LNCAP (cell line): ENCODE measurements at regions not wholly inside any gene's neighbourhood (a gene's known extent, or its start where the extent isn't known, plus 50 kb on each side); places are given as distances from the start of the nearest gene placed in this dataset.

Experiments
- CTCF ChIP-seq: fragments of 450-650 bp; IDR thresholded peaks from 2 replicates; pipeline ENCODE4 v1.5.1; 2017; ENCODE audit warnings: mild to moderate bottlenecking

GRCh38 chr17:33889040-33889439 is 366.0 kb upstream of the CCL2 start:
- TF ChIP-seq CTCF = no peak

DNA sequence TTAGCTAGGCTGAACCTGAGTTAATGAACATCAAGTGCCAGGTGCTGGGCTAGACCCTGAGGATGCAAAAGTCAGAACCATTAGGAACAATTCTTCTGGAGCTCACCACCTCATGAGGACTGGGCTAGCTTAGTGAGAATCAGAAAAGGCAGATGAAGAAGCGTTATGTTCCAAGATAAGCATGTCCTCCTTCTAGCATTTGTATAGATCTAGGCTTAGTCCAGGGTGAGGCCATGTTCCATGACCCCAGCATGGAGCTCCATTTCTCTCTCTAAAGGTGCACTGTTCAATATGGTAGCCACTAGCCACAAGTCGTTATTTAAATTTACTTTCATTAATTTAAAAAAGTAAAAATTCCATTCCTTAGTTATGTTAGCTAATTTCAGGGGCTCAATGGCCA is 365.3 kb upstream of the CCL2 start:
- TF ChIP-seq CTCF = no peak

DNA sequence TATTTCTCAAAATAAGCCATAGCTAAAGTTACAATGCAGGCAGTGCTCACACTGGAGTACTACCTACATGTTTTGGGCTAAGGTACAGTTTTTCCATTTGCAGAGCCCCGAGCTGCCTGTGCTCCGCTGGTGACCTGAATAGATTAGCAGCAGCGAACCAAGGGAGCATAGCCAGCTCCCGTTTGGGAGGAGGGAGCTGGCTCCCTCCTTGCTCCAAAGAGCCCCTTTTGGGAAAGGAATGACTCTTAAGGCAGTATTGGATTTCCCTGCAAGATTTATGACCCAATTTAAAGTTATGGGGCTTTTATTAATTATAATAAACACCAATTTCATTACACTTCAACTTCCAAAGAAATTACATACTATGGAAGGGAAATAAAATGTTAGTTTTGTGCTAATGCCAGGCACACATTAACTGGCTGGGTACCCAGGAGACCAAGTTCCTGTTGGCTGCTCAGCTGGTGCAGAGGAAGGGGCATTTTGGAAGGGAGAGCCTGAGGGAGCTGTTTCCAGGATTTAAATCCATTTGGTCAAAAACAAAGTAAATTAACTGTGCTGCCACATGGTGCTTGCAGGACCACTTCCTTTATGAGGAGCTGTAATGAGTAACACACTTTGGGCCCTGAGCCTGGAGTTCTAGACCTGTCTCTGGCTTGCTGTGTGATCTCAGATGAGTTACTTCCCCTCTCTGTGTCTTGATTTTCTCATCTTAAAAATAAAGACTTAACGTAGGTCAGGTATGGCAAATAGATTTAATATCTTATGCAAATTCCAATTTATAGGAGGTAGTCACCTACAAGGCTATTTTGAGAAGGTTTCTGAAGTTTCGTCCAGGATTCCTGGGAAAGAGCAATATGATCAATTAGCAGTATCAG is 362.1 kb upstream of the CCL2 start:
- no peak for TF ChIP-seq CTCF

DNA sequence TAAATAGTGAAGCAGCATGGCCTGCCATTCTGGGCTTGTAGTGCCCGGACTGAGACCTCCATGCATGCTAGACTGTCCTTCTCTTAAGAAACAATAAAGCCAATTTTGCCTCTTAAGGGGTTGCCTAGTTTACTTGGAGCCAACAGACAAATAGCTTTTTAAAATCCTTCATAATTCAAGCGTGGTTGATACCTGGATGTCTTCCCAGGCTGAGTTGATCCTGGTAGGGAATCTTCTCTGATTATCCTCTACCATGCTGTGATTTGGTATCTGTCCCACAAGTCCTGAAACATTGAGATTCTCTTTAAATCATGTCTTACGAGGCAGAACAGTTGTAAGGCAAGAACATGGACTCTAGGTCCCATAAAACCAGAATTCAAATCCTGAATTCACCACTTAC is 359.6 kb upstream of the CCL2 start:
- no peak for TF ChIP-seq CTCF

GRCh38 chr17:33896263-33896662 is 358.8 kb upstream of the CCL2 start:
- no peak for TF ChIP-seq CTCF

GRCh38 chr17:33901085-33901484 is 354.0 kb upstream of the CCL2 start:
- TF ChIP-seq CTCF = no peak

DNA sequence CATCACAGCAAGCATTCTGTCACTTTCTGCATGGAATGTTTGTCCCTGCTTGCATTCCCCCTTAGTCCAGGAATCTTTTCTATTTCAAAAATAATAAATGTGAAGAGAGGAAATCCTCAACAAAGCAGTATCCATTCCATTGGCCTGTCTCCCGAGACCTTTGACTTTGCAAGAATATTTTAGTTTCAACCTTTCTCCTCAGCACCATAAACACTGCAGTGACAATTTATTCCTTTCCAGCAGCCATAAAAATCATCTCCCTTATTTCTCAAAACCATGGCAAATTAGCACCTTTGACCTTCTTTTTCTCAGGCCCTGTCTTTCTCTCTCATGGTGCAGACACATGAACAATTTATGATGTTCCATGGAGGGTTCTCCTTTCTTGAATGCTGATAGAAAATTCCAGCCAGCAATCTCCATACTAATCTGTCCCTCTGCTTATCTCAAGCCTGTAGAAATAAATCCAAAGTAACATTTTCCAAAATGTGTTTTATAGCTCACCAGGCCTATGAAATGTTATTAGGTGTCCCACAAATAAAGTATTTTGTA is 352.1 kb upstream of the CCL2 start:
- TF ChIP-seq CTCF = no peak
